Coronary artery (tissue), 2 donors: ENCODE measurements at regions not wholly inside any gene's neighbourhood (a gene's known extent, or its start where the extent isn't known, plus 50 kb on each side); places are given as distances from the start of the nearest gene placed in this dataset.

Source experiments
- DNase-seq: peaks from one replicate; pipeline ENCODE4 v3.0.0-alpha.2; 2017; ENCODE audit warnings: low spot score
- H3K27ac ChIP-seq, 2 donors: fragments of 200-600 bp; sonication (generic); one replicate each; pipeline ENCODE4 v1.5.1; 2016 to 2019
- H3K4me3 ChIP-seq: fragments of 200-600 bp; sonication (generic); 2 replicates; pipeline ENCODE4 v1.5.1; 2016; ENCODE audit warnings: mild to moderate bottlenecking, moderate library complexity
- TF ChIP-seq, protein P1 (sequence below): fragments of 200-600 bp; sonication (generic); IDR thresholded peaks from one replicate; pipeline ENCODE4 v1.5.1; 2019; ENCODE audit warnings: antibody characterized with exemption

DNA sequence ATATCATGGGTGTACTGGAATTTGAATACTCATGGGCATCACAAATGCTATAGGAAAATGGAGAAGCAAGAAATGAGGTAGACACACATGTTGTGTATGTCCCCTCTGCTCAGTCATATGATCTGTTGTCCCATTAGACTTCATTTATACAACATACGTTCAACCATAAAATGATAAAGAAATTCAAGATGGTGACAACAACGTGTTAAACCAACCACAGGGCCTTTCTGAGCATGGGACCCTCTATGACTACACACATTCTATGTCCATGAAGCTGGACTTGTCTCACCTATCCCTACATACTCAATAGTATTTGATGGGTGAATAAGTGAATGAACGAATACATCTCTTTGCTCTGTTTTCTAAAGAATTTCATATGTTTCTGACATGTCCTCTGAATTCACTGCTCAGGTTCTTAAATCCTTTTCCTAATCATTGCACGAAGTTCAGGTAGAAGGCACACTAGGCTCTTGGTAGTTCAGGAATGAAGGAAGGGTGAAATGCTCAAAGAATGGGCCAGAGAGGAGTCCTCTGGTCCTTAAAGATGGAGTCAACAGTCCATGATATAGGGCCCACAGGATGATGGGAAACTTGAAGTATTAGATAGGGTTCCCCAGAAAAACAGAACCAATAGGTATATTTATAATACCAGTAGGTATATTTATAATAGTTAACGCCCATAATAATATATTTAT lies 105.7 kb upstream of the PPM1H start:
- no peak for DNase-seq
- no peak overlapping the region for H3K4me3 ChIP-seq
- H3K27ac ChIP-seq, result no peak overlapping the region
- TF ChIP-seq, protein P1, sequence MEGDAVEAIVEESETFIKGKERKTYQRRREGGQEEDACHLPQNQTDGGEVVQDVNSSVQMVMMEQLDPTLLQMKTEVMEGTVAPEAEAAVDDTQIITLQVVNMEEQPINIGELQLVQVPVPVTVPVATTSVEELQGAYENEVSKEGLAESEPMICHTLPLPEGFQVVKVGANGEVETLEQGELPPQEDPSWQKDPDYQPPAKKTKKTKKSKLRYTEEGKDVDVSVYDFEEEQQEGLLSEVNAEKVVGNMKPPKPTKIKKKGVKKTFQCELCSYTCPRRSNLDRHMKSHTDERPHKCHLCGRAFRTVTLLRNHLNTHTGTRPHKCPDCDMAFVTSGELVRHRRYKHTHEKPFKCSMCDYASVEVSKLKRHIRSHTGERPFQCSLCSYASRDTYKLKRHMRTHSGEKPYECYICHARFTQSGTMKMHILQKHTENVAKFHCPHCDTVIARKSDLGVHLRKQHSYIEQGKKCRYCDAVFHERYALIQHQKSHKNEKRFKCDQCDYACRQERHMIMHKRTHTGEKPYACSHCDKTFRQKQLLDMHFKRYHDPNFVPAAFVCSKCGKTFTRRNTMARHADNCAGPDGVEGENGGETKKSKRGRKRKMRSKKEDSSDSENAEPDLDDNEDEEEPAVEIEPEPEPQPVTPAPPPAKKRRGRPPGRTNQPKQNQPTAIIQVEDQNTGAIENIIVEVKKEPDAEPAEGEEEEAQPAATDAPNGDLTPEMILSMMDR, result no peak

DNA sequence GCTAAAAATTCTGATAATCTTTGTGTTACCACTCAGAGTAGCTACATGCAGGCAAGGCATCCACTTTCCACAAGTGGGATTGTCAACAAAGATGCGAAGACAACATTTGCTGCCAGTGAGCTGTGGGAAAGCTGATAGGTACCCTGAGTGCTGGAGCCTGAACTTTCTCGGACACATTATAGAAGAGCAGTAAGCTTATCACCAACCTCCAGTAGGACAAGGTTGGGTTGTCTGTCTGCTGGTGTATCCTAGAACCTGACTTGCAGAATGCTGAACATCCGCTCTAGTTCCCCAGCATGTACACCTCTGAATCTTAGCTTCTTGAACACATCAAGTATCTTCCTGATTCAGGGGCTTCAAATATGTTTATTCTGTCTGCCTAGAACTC lies 103.8 kb upstream of the PPM1H start:
- TF ChIP-seq, protein P1, result no peak
- H3K27ac ChIP-seq, result no peak overlapping the region
- DNase-seq, result no peak
- H3K4me3 ChIP-seq, result no peak overlapping the region

DNA sequence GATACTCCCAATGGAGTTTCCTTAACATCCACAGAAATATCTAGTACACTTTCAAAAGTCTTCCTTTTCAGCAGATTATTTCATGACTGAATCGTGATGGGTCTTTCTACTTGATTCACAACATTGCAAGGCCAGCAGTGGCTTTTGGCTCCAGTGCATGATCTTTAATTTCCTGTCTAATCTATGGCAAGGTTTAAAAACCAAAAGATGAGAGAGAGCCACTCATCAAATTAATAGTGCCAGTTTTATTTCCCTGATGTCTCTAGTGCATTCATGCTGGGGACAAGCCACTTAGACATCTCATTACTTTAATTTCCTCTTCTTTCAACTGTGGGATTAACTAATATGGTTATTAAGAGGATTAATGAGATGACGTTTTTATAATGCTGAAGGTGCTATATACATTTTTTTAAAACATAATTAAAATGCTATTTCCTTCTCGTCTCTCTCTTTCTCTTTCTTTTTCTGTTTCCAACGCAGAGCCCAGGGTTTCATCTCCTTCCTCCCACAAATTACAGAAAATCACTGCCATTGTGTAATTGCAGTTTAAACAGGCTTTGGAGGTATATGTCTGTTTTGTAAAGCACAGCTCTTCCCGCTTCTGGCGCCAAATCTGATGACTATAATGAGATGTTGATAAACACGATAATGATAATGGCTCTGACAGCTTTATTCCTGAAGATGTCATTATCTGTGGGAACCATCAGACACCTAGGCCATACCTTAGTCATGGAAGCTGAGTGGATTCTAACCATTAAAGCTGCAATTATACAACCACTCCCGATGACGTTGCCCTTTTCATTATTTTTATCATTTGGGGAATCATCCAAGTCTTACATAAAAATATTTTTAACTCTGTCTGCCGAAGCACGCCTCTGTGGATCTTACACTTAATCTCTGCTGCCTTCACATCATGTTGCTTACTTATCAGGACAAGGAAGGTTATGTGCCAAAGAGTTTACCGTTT lies 103.1 kb upstream of the PPM1H start:
- TF ChIP-seq, protein P1, result no peak
- DNase-seq, result no peak
- Histone ChIP-seq H3K4me3 (no peak overlapping the region), H3K27ac (no peak overlapping the region)

DNA sequence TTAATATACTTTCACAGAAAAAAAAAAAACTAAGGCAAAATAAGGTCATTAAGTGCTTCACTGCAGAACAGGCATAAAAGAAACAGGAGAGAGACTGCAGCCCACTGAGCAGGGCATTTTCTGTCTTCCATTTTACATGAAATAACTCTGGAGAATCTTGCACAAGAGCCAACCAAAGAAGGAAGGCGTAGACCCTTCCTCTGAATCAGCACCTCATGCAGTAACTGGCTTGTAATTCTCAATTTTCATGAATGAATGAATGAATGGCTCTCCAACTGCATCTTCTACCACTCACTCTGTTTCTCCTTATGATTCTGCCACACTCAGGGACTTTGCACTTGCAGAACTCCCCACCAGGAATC lies 102.0 kb upstream of the PPM1H start:
- H3K4me3 ChIP-seq, result no peak overlapping the region
- DNase-seq, result no peak
- H3K27ac ChIP-seq, result no peak overlapping the region
- TF ChIP-seq, protein P1, result no peak

DNA sequence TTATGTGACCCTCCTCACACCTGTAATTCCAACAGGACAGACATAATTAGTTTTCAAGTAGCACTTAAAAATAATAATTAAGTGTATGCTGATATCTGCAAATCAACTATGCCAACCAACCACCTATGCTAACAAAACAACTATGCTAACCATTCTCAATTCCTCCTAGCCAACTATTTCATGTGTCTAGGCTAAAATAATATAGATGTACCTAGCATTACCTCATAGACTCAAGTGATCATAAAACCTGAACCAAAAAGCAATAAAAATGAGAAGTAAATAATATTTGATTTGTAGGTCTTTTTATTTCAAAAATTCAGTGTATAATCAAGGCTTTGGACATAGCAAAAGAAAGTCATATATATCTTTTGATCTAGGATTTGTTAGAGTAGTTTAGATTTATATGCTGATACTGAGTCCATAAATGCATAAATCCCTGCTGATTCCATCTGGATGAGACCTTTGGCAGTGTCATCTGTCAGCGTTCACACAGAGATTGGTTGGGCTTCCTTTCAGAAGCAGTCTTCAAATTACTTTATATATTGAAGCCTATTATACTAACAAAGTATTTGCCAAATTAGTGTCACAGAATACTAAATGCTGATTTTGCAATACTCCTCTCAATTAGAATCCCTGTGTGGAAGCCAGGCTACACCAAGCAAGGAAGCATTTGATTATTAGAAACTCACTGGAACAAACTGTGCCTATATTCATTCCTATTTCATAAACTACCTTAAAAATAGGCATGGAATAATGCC lies 101.4 kb upstream of the PPM1H start:
- no peak for DNase-seq
- Histone ChIP-seq H3K4me3 (no peak overlapping the region), H3K27ac (no peak overlapping the region)
- TF ChIP-seq, protein P1, result no peak

DNA sequence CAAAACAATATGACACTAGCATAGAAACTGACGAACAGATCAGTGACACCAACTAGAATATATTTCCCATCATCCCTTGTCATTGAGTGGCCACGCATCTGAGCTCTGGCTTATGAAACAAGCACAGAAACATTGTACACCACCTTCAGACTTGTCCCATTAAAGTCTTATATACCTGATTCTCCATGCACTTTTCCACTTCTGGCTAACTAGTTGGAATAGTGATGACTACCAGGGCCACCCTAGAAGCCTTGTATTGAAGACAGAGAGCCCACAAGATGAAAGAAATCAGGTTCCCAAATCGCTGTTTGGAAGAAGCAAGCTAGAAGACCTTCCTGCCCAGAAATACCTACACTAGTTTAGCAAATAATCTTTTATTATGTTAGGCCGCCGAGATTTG lies 99.7 kb upstream of the PPM1H start:
- DNase-seq, result no peak
- TF ChIP-seq, protein P1, result no peak

More for the DNA sequence above, 99.7 kb upstream of the PPM1H start:
- H3K27ac ChIP-seq, result no peak overlapping the region
- H3K4me3 ChIP-seq, result no peak overlapping the region
